ENCODE measurements at regions not wholly inside any gene's neighbourhood (a gene's known extent, or its start where the extent isn't known, plus 50 kb on each side); places are given as distances from the start of the nearest gene placed in this dataset.
"Not testable (repeated sequence)": the region's sequence is repeated elsewhere in the genome, so short reads cannot be mapped to it uniquely, and the experiment has no call there.

DNA sequence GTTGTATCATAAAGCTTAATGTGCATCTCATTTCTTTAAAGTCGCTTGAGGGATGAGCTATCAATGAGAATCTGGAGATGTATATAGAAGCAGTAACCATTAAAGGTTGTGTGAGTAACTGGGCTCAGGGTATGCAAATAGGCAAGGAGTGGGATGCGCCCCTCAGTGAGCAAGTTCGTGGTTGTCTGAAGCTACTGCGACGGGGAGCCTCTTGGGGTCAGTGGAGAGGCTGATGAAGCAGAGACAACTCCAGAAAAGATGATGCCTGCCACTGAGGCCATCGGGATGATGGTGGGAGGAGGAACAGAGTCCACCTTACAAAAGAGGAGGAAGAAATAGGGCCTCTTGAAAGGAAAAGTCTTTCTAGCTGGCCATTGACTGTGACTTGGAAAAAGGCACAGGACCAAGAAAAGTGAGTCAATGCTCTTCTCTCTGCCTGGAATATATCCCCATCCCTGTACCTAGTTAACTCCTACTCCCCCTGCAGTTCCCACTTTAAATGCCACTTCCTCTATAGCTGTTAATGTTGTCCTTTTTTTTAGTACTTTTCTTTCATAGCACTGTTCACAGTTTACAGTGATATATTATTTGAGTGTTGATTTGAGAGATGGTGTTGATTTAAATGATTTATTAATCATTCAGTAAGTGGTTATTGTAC is 51.4 kb upstream of the LSM6 start:
- ATAC-seq = peak; percentile 94
- DNase-seq = peak; percentile 25
- H3K27me3 Mint-ChIP-seq = peaks cover 4% of the 10 kb centered on the region
- H3K4me3 Mint-ChIP-seq = no peak overlapping the region
- H3K4me1 Mint-ChIP-seq = peaks cover 12% of the 10 kb centered on the region
- H3K27ac Mint-ChIP-seq = peak overlapping the region; percentile 32
- H3K9me3 Mint-ChIP-seq = no peaks in the 10 kb centered on the region
- no peaks in the 10 kb centered on the region for H3K36me3 Mint-ChIP-seq (ENCODE audit: low read depth)

- no peak overlapping the region for H3K27ac Mint-ChIP-seq
- H3K27me3 Mint-ChIP-seq = peaks cover 8% of the 10 kb centered on the region
- no peak for DNase-seq
- ATAC-seq = no peak
- no peak overlapping the region for H3K4me3 Mint-ChIP-seq
- H3K36me3 Mint-ChIP-seq (ENCODE audit: low read depth) = no peaks in the 10 kb centered on the region
- no peaks in the 10 kb centered on the region for H3K9me3 Mint-ChIP-seq
- peaks cover 12% of the 10 kb centered on the region for H3K4me1 Mint-ChIP-seq
Measured at GRCh38 chr4:146123231-146123630, 52.3 kb upstream of the LSM6 start.

GRCh38 chr4:146122398-146122797 is 53.1 kb upstream of the LSM6 start:
- DNase-seq = no peak
- H3K9me3 Mint-ChIP-seq = no peaks in the 10 kb centered on the region
- ATAC-seq = no peak
- peaks cover 11% of the 10 kb centered on the region for H3K27me3 Mint-ChIP-seq
- H3K27ac Mint-ChIP-seq = no peak overlapping the region
- no peaks in the 10 kb centered on the region for H3K36me3 Mint-ChIP-seq (ENCODE audit: low read depth)
- H3K4me3 Mint-ChIP-seq = no peak overlapping the region
- H3K4me1 Mint-ChIP-seq = peaks cover 12% of the 10 kb centered on the region

DNA sequence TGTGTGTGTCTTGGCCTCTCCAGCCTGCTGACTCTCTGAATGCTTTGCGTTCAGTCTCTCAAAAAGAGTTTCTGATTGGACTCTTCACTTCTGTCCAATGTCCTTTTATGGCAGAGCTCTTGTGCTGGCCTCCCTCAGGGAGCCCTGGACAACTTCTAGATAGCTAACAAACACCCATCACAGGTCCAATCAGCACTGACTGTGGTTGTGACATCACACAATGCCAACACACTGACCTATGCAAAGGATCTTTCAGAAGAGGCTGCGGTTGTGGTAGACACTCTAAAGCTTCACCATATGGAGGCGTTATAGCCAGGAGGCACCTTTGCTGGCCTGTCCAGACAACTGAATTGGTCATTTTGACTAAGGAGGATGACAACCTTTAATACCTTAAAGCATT is 53.8 kb upstream of the LSM6 start:
- no peak overlapping the region for H3K27ac Mint-ChIP-seq
- ATAC-seq = no peak
- DNase-seq = no peak
- no peak overlapping the region for H3K4me3 Mint-ChIP-seq
- H3K27me3 Mint-ChIP-seq = peaks cover 13% of the 10 kb centered on the region
- H3K9me3 Mint-ChIP-seq = no peaks in the 10 kb centered on the region
- H3K4me1 Mint-ChIP-seq = peaks cover 12% of the 10 kb centered on the region
- no peaks in the 10 kb centered on the region for H3K36me3 Mint-ChIP-seq (ENCODE audit: low read depth)

DNA sequence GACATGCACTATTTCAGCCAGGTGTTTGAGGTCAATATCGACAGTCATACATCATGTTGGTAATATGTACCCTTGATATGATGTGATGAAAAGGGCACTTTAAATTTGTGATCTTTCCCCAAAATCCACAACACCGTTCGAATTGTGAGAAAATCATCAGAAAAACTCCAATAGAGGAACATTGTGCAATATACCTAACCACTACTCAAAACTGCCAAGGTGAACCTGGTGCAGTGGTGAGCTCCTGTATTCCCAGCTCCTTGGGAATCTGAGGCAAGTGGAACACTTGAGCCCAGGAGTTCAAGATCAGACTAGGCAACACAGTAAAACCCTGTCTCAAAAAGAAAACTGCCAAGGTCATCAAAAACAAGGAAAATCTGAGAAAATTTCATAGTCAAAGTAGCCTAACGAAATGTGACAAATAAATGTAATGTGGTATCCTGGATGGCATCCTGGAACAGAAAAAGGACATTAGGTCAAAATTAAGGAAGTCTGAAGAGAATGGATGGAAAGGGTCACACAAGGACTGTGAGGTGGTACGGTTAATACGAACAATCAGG is 55.6 kb upstream of the LSM6 start:
- H3K36me3 Mint-ChIP-seq (ENCODE audit: low read depth) = no peaks in the 10 kb centered on the region
- DNase-seq = no peak
- peaks cover 12% of the 10 kb centered on the region for H3K4me1 Mint-ChIP-seq
- no peaks in the 10 kb centered on the region for H3K9me3 Mint-ChIP-seq
- no peak overlapping the region for H3K27ac Mint-ChIP-seq
- ATAC-seq = no peak
- peaks cover 24% of the 10 kb centered on the region for H3K27me3 Mint-ChIP-seq
- no peak overlapping the region for H3K4me3 Mint-ChIP-seq

GRCh38 chr4:146114066-146114465 is 61.5 kb upstream of the LSM6 start:
- Mint-ChIP-seq H3K27ac (no peak overlapping the region), H3K4me3 (no peak overlapping the region), H3K9me3 (no peaks in the 10 kb centered on the region), H3K27me3 (peaks cover 38% of the 10 kb centered on the region), H3K4me1 (no peaks in the 10 kb centered on the region), H3K36me3 (ENCODE audit: low read depth) (no peaks in the 10 kb centered on the region)
- DNase-seq = no peak
- peak; percentile 20 for ATAC-seq

GRCh38 chr4:146113171-146113570 is 62.3 kb upstream of the LSM6 start:
- no peaks in the 10 kb centered on the region for H3K36me3 Mint-ChIP-seq (ENCODE audit: low read depth)
- no peak overlapping the region for H3K4me3 Mint-ChIP-seq
- DNase-seq (no peak), ATAC-seq (no peak)
- no peaks in the 10 kb centered on the region for H3K9me3 Mint-ChIP-seq
- H3K27ac Mint-ChIP-seq = no peak overlapping the region
- H3K4me1 Mint-ChIP-seq = no peaks in the 10 kb centered on the region
- H3K27me3 Mint-ChIP-seq = peaks cover 34% of the 10 kb centered on the region

DNA sequence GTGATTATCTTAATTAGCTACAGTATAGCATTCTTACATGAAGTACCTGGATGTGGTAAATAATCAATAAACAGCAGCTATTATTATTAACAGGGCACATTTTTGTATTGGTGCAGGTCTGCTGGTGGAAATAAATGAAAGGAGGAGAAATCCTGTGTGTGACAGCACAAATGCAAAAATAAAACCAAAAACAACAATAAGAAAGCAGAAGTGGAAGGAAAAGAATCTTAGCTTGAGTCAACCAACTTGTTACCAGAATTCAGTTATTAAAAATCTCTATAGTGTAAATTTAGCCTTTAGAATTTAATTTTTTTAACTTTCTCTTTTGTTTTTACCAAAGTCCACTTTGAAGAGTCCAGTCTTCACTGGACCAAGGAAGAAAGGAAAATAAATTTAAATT is 63.1 kb upstream of the LSM6 start:
- Mint-ChIP-seq H3K36me3 (ENCODE audit: low read depth) (no peaks in the 10 kb centered on the region), H3K27ac (no peak overlapping the region), H3K4me3 (no peak overlapping the region), H3K4me1 (no peaks in the 10 kb centered on the region), H3K9me3 (no peaks in the 10 kb centered on the region), H3K27me3 (peaks cover 29% of the 10 kb centered on the region)
- ATAC-seq = no peak
- no peak for DNase-seq

- H3K4me3 Mint-ChIP-seq = no peak overlapping the region
- peaks cover under 1% of the 10 kb centered on the region for H3K4me1 Mint-ChIP-seq
- DNase-seq (no peak), ATAC-seq (no peak)
- no peaks in the 10 kb centered on the region for H3K36me3 Mint-ChIP-seq (ENCODE audit: low read depth)
- no peak overlapping the region for H3K27ac Mint-ChIP-seq
- H3K27me3 Mint-ChIP-seq = peaks cover 23% of the 10 kb centered on the region
- no peaks in the 10 kb centered on the region for H3K9me3 Mint-ChIP-seq
Measured at GRCh38 chr4:146110871-146111485, 64.5 kb upstream of the LSM6 start.

DNA sequence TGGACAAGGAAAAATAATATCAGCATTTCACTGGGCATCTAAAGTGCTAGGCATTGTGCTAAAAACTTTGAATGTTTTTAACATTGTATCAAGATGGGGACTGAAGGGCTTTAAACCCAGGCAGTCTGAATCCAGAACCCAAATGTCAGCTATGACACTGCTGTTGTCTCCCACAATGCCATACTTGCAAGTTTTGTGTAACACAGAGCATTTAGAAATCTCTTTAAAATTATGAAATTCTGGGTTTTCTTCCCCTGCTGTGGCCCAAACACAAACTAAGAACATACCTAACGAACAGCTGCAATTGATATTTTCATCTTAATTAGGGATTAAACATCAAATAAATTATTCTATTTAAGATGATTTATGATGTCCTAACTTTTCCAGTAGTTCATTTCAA is 66.8 kb upstream of the LSM6 start:
- H3K36me3 Mint-ChIP-seq (ENCODE audit: low read depth) = no peaks in the 10 kb centered on the region
- DNase-seq = no peak
- H3K4me1 Mint-ChIP-seq = peaks cover 3% of the 10 kb centered on the region
- no peaks in the 10 kb centered on the region for H3K9me3 Mint-ChIP-seq
- H3K4me3 Mint-ChIP-seq = no peak overlapping the region
- H3K27me3 Mint-ChIP-seq = peaks cover 8% of the 10 kb centered on the region
- no peak for ATAC-seq
- no peak overlapping the region for H3K27ac Mint-ChIP-seq

DNA sequence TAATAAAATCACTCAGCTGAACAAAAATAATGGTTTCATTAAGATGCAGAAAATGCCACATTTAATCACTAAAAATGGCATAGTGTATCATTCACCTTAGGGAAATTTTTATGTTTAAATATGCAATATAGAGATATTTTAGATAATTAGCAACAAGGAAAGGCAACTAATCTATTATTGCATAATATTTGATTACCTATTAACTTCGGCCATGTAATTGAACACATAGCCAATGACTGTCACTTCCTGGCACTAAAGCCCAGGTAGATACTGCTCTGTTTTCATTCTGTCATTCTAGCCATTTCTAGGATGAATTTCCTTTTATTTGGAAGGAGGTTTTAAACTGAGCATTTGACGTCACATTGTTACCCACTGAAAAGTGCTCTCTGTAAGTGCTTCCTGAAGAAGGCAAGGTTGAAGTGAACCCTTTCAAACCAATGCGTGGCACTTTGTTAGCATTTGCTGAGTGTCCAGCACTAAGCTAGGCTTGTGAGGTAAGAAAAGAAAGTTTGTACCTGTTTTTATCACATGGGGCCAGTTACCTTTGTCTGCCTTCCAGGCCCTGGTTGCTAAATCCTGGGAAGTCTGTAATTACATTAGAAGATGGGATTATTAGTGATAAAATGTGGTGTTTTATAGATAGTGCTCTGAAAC is 67.8 kb upstream of the LSM6 start:
- H3K4me1 Mint-ChIP-seq = peaks cover 3% of the 10 kb centered on the region
- H3K4me3 Mint-ChIP-seq = no peak overlapping the region
- DNase-seq = no peak
- no peaks in the 10 kb centered on the region for H3K27me3 Mint-ChIP-seq
- no peak for ATAC-seq
- H3K9me3 Mint-ChIP-seq = no peaks in the 10 kb centered on the region
- H3K27ac Mint-ChIP-seq = no peak overlapping the region
- no peaks in the 10 kb centered on the region for H3K36me3 Mint-ChIP-seq (ENCODE audit: low read depth)

DNA sequence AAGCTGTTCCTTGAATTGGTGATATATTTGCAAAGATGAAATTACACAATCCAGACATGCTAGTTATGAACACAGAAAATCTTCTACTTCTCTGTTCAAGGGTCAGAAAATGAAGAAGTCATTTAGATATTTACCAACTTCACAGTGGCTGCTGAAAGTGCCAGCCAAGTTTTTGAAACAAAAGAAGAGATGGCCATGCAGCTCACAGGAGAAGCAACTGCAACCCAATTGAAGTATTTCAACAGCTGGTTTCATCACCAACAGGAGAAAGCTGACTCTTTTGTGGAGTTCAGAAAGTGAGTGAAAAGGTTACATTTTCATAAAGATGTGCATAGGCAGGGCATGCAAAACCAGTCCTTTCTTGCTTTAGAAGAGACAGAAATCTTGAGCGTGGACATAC is 70.1 kb upstream of the LSM6 start:
- ATAC-seq (no peak), DNase-seq (no peak)
- no peaks in the 10 kb centered on the region for H3K9me3 Mint-ChIP-seq
- no peak overlapping the region for H3K27ac Mint-ChIP-seq
- no peak overlapping the region for H3K4me3 Mint-ChIP-seq
- H3K36me3 Mint-ChIP-seq (ENCODE audit: low read depth) = no peaks in the 10 kb centered on the region
- H3K27me3 Mint-ChIP-seq = peaks cover 5% of the 10 kb centered on the region
- peaks cover 3% of the 10 kb centered on the region for H3K4me1 Mint-ChIP-seq

GRCh38 chr4:146104541-146104940 is 71.0 kb upstream of the LSM6 start:
- Mint-ChIP-seq H3K36me3 (ENCODE audit: low read depth) (no peaks in the 10 kb centered on the region), H3K27ac (no peak overlapping the region), H3K9me3 (no peaks in the 10 kb centered on the region), H3K4me3 (no peak overlapping the region), H3K27me3 (peaks cover 5% of the 10 kb centered on the region), H3K4me1 (peaks cover 3% of the 10 kb centered on the region)
- DNase-seq (no peak), ATAC-seq (no peak)

DNA sequence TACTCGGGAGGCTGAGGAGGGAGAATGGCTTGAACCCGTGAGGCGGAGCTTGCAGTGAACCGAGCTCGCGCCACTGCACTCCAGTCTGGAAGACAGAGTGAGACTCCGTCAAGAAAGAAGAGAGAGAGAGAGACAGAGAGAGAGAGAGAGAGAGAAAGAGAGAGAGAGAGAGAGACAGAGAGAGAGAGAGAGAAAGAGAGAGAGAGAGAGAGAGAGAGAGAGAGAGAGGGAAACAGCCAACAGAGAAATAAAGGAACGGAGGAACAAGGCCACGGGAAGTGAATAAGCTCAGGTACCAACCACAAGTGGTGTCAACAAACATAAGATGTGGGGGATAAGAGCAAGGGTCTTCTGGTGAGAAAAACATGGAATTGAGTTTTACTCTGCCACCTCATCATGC is 71.5 kb upstream of the LSM6 start:
- not testable (repeated sequence) for DNase-seq; H3K27me3 Mint-ChIP-seq; H3K4me1 Mint-ChIP-seq; ATAC-seq; H3K4me3 Mint-ChIP-seq; H3K27ac Mint-ChIP-seq; H3K9me3 Mint-ChIP-seq; H3K36me3 Mint-ChIP-seq (ENCODE audit: low read depth)

- Mint-ChIP-seq H3K27me3 (peaks cover 5% of the 10 kb centered on the region), H3K4me3 (no peak overlapping the region), H3K27ac (no peak overlapping the region), H3K36me3 (ENCODE audit: low read depth) (no peaks in the 10 kb centered on the region), H3K4me1 (no peaks in the 10 kb centered on the region), H3K9me3 (no peaks in the 10 kb centered on the region)
- no peak for DNase-seq
- ATAC-seq = no peak
Measured at GRCh38 chr4:146099585-146099984, 75.9 kb upstream of the LSM6 start.

Data from activated naive CD8-positive, alpha-beta T cell treated with anti-CD3 and anti-CD28 coated beads, Interleukin-2, amount 50 U/mL, for 24 hours (primary cell).